WTC11 (cell line): ENCODE measurements at regions not wholly inside any gene's neighbourhood (a gene's known extent, or its start where the extent isn't known, plus 50 kb on each side); places are given as distances from the start of the nearest gene placed in this dataset.

Source experiments
- ATF2 ChIP-seq: sonication (generic); formaldehyde crosslinking; IDR thresholded peaks from 2 replicates; pipeline ENCODE4 v1.8.1; 2022; ENCODE audit warnings: low read depth, missing genetic modification reagents, borderline replicate concordance
- CTCF ChIP-seq: fragments of 200-600 bp; IDR thresholded peaks from 2 replicates; pipeline ENCODE4 v1.8.0; 2022; ENCODE audit warnings: antibody characterized with exemption
- PRDM15 ChIP-seq: sonication (generic); formaldehyde crosslinking; IDR thresholded peaks from 2 replicates; pipeline ENCODE4 v1.8.0; 2022; ENCODE audit warnings: missing genetic modification reagents
- USF1 ChIP-seq: sonication (generic); formaldehyde crosslinking; IDR thresholded peaks from 2 replicates; pipeline ENCODE4 v1.8.0; 2022; ENCODE audit warnings: mild to moderate bottlenecking, missing genetic modification reagents
- USF2 ChIP-seq: sonication (generic); formaldehyde crosslinking; IDR thresholded peaks from 2 replicates; pipeline ENCODE4 v1.8.1; 2023; ENCODE audit warnings: mild to moderate bottlenecking, missing genetic modification reagents, moderate library complexity
- ZNF138 ChIP-seq: sonication (generic); formaldehyde crosslinking; conservative IDR thresholded peaks from 2 replicates; pipeline ENCODE4 v1.8.1; 2022; ENCODE audit warnings: mild to moderate bottlenecking, moderate library complexity, missing genetic modification reagents

GRCh38 chr4:188864741-188865140 is 725.5 kb downstream of the TRIML1 start:
- TF ChIP-seq CTCF: no peak
- no peak for TF ChIP-seq PRDM15 (CRISPR knock-in tag)
- no peak for TF ChIP-seq ATF2
- no peak for TF ChIP-seq USF1
- no peak for TF ChIP-seq USF2 (CRISPR knock-in tag)
- no peak for TF ChIP-seq ZNF138 (CRISPR knock-in tag)
